Body of pancreas (tissue), 4 donors: ENCODE measurements at regions not wholly inside any gene's neighbourhood (a gene's known extent, or its start where the extent isn't known, plus 50 kb on each side); places are given as distances from the start of the nearest gene placed in this dataset.
"Not testable (repeated sequence)": the region's sequence is repeated elsewhere in the genome, so short reads cannot be mapped to it uniquely, and the experiment has no call there.

Source experiments
- ATAC-seq: fragments of 150-250 bp; one replicate; pipeline ENCODE4 v1.9.1; 2016
- DNase-seq, 4 donors: peaks; one replicate each; pipeline ENCODE4 v3.0.0-alpha.2; 2019
- H3K27ac ChIP-seq, 4 donors: fragments of 200-600 bp; sonication (generic); 1 replicate in 3 of 4; 2 replicates in 1 of 4; pipeline versions ENCODE4 v1.5.1 to v1.6.1; 2016 to 2019; ENCODE audit warnings: mild to moderate bottlenecking in 1 of 4, mixed read lengths in 1 of 4, moderate library complexity in 1 of 4
- H3K27me3 ChIP-seq, 2 donors: fragments of 200-600 bp; sonication (generic); one replicate each; pipeline ENCODE4 v1.6.0; 2016; ENCODE audit warnings: mild to moderate bottlenecking in 1 of 2
- H3K36me3 ChIP-seq, 2 donors: fragments of 200-600 bp; sonication (generic); replicated peaks in 1 of 2; 2 replicates each; pipeline ENCODE4 v1.5.1; 2016; ENCODE audit warnings: low read depth in 2 of 2; ENCODE audit not compliant: insufficient read depth in 1 of 2
- H3K4me1 ChIP-seq: fragments of 200-600 bp; sonication (generic); one replicate; pipeline ENCODE4 v1.6.0; 2016
- H3K4me3 ChIP-seq, 2 donors: fragments of 200-600 bp; sonication (generic); 1 replicate in 1 of 2; 2 replicates in 1 of 2; pipeline ENCODE4 v1.5.1; 2016 to 2019
- H3K9me3 ChIP-seq, 3 donors: fragments of 200-600 bp; sonication (generic); 1 replicate in 2 of 3; 2 replicates in 1 of 3; pipeline ENCODE4 v1.5.1; 2016
- POLR2A ChIP-seq, 3 donors: fragments of 450-650 bp; IDR thresholded peaks; one replicate each; pipeline ENCODE4 v1.6.1; 2016; ENCODE audit warnings: antibody characterized with exemption in 3 of 3, mild to moderate bottlenecking in 2 of 3
- WGBS, 2 donors: methylation state at CpG; one replicate each; pipeline ENCODE4 v1.1.5; 2017; 5-methylcytosine and 5-hydroxymethylcytosine counted together
- intact Hi-C: fragments of 100-400 bp; cut with DNase I; formaldehyde crosslinking; loops from one replicate; pipeline ENCODE4 v1.15.1; 2023
- TF ChIP-seq, protein P1 (sequence below), 7 experiments: fragments of 450-650 bp in 4 of 7; fragments of 200-600 bp in 3 of 7; sonication (generic) in 3 of 7; IDR thresholded peaks; one replicate each; pipeline ENCODE4 v1.5.1; 2016 to 2019; ENCODE audit warnings: antibody characterized with exemption in 7 of 7

DNA sequence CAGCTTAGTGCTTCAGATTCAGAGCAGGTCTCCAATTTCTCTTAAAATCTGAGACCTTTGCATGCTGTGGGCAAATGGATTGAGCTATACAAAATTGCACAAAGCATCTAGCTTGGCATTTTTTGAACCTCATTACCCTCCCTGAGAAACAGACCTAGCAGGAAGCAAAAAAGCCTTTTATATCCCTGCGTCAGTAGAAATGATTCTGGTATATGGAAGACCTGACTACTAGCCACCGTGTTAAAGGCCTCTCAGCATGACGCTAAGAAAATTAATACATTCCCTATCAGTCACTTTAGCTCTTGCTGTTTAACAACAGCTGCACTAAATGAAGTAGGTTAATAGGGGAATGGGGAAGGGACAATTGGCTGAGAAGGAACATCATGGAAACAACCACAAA, 110.7 kb upstream of the SMLR1 start:
- H3K9me3 ChIP-seq: no peaks in the 10 kb centered on the region
- intact Hi-C loops: no loop called here
- ATAC-seq: no peak
- no peaks in the 10 kb centered on the region for H3K4me1 ChIP-seq
- no peaks in the 10 kb centered on the region for H3K27me3 ChIP-seq
- H3K27ac ChIP-seq: no peak overlapping the region
- no peak overlapping the region for H3K4me3 ChIP-seq
- 63 to 76% methylated on average over 3 of the region's 3 CpGs for WGBS, 2 donors
- H3K36me3 ChIP-seq: no peaks in the 10 kb centered on the region
- TF ChIP-seq, protein P1, sequence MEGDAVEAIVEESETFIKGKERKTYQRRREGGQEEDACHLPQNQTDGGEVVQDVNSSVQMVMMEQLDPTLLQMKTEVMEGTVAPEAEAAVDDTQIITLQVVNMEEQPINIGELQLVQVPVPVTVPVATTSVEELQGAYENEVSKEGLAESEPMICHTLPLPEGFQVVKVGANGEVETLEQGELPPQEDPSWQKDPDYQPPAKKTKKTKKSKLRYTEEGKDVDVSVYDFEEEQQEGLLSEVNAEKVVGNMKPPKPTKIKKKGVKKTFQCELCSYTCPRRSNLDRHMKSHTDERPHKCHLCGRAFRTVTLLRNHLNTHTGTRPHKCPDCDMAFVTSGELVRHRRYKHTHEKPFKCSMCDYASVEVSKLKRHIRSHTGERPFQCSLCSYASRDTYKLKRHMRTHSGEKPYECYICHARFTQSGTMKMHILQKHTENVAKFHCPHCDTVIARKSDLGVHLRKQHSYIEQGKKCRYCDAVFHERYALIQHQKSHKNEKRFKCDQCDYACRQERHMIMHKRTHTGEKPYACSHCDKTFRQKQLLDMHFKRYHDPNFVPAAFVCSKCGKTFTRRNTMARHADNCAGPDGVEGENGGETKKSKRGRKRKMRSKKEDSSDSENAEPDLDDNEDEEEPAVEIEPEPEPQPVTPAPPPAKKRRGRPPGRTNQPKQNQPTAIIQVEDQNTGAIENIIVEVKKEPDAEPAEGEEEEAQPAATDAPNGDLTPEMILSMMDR (IDR thresholded peaks at IDR 0.05): no peak
- no peak for TF ChIP-seq POLR2A (IDR thresholded peaks at IDR 0.05)
- DNase-seq: no peak

GRCh38 chr6:130717657-130718056, 109.5 kb upstream of the SMLR1 start:
- Histone ChIP-seq H3K9me3 (no peaks in the 10 kb centered on the region), H3K36me3 (no peaks in the 10 kb centered on the region), H3K4me1 (no peaks in the 10 kb centered on the region), H3K27me3 (no peaks in the 10 kb centered on the region), H3K27ac (no peak overlapping the region), H3K4me3 (no peak overlapping the region)
- ATAC-seq (no peak), DNase-seq (no peak)
- intact Hi-C loops: no loop called here
- TF ChIP-seq, protein P1 (IDR thresholded peaks at IDR 0.05): no peak
- WGBS, 2 donors: 58 to 61% methylated on average over 1 of the region's 1 CpG

DNA sequence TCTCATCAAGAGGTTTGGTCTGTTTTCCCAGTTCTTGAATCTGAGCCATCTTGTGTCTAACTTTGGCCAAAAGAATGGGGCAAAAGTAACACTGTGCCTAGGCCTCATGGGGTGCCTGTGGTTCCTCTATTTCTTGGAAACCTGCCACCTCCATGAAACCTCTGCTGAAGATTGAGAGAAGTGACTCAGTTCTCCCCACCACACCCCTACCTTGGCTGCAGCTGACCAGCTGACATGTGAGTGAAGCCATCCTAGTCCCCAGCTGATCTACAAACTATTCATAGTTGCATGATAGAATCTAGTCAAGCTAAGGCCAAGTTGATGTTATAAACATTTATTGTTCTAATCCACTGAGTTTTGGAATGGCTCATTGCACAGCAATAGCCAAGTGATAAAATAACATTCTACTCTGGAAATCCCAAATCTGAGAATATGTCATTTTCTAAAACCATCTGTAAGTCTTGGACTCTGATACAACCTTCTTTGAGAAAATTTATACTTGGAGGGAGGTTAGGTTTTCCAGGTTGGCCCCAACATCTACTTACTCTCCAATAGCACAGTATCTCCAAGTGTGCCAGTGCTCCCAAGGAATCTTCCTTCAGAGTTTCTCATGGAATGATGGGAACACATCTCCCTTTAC, 107.0 kb upstream of the SMLR1 start:
- DNase-seq: no peak
- Histone ChIP-seq H3K4me1 (no peaks in the 10 kb centered on the region), H3K9me3 (no peaks in the 10 kb centered on the region), H3K27ac (no peak overlapping the region), H3K36me3 (no peaks in the 10 kb centered on the region), H3K4me3 (no peak overlapping the region), H3K27me3 (no peaks in the 10 kb centered on the region)
- ATAC-seq: no peak
- intact Hi-C loops: no loop called here
- TF ChIP-seq, protein P1 (IDR thresholded peaks at IDR 0.05): no peak
- TF ChIP-seq POLR2A (IDR thresholded peaks at IDR 0.05): no peak

DNA sequence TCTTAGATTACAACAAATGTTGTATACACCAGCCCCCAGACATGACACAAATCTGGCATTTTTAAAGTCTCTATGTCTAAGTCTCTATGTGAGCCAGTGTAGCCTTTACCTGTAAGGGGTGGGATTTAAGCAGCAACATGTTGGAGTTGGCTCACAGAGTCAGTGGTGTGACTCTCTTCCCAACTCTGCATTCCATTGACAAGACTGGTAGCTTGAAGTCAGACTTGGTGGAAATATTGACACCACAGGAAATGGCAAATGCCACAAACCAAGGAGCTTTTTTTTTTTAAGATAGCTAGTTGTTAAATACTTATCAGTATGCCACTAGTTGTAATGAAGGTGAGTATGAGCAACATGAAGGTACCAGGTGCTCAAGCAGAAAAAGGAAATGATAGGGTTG, 103.1 kb upstream of the SMLR1 start:
- H3K4me1 ChIP-seq: no peaks in the 10 kb centered on the region
- no peaks in the 10 kb centered on the region for H3K9me3 ChIP-seq
- DNase-seq: no peak
- TF ChIP-seq, protein P1 (IDR thresholded peaks at IDR 0.05): no peak
- TF ChIP-seq POLR2A (IDR thresholded peaks at IDR 0.05): no peak
- no peak overlapping the region for H3K27ac ChIP-seq
- no peaks in the 10 kb centered on the region for H3K36me3 ChIP-seq
- intact Hi-C loops: no loop called here
- H3K4me3 ChIP-seq: no peak overlapping the region
- H3K27me3 ChIP-seq: no peaks in the 10 kb centered on the region
- ATAC-seq: no peak

GRCh38 chr6:130725551-130725950, 101.7 kb upstream of the SMLR1 start:
- DNase-seq: no peak
- ATAC-seq: no peak
- no peaks in the 10 kb centered on the region for H3K4me1 ChIP-seq
- H3K27me3 ChIP-seq: no peaks in the 10 kb centered on the region
- H3K9me3 ChIP-seq: no peaks in the 10 kb centered on the region
- no peak overlapping the region for H3K27ac ChIP-seq
- H3K4me3 ChIP-seq: no peak overlapping the region
- H3K36me3 ChIP-seq: no peaks in the 10 kb centered on the region
- intact Hi-C loops: no loop called here
- TF ChIP-seq, protein P1 (IDR thresholded peaks at IDR 0.05): no peak
- TF ChIP-seq POLR2A (IDR thresholded peaks at IDR 0.05): no peak

GRCh38 chr6:130728064-130728463, 99.1 kb upstream of the SMLR1 start:
- H3K9me3 ChIP-seq, ATAC-seq, intact Hi-C loops, H3K27ac ChIP-seq, H3K4me1 ChIP-seq, H3K27me3 ChIP-seq, H3K36me3 ChIP-seq, H3K4me3 ChIP-seq, DNase-seq: not testable (repeated sequence)
- WGBS, 2 donors: 58 to 71% methylated on average over 2 of the region's 2 CpGs
